Upper lobe of left lung (tissue), 6 donors: ENCODE measurements at regions not wholly inside any gene's neighbourhood (a gene's known extent, or its start where the extent isn't known, plus 50 kb on each side); places are given as distances from the start of the nearest gene placed in this dataset.

Source experiments
- ATAC-seq, 2 donors: fragments of 200-7000 bp; cut with Tn5 transposase; one replicate each; pipeline ENCODE4 v1.9.1; 2022; ENCODE audit warnings: mild to moderate bottlenecking in 2 of 2, moderate library complexity in 2 of 2; ENCODE audit not compliant: low FRiP score in 2 of 2
- DNase-seq, 2 donors: peaks; one replicate each; pipeline ENCODE4 v3.0.0-alpha.2; 2019 to 2020
- H3K27ac ChIP-seq, 4 donors: fragments of 200-600 bp; sonication (generic); one replicate each; pipeline ENCODE4 v1.5.1; 2016 to 2019
- H3K27me3 ChIP-seq, 4 donors: fragments of 200-600 bp; sonication (generic); one replicate each; pipeline ENCODE4 v1.5.1; 2017 to 2019
- H3K36me3 ChIP-seq, 4 donors: fragments of 200-600 bp; sonication (generic); one replicate each; pipeline ENCODE4 v1.5.1; 2016 to 2019
- H3K4me1 ChIP-seq, 4 donors: fragments of 200-600 bp; sonication (generic); one replicate each; pipeline ENCODE4 v1.5.1; 2018 to 2019
- H3K4me3 ChIP-seq, 4 donors: fragments of 200-600 bp; sonication (generic); one replicate each; pipeline ENCODE4 v1.5.1; 2017 to 2019; ENCODE audit warnings: mild to moderate bottlenecking in 2 of 4, moderate library complexity in 1 of 4
- H3K9me3 ChIP-seq, 4 donors: fragments of 200-600 bp; sonication (generic); one replicate each; pipeline ENCODE4 v1.5.1; 2018 to 2019
- CTCF ChIP-seq, 6 experiments: fragments of 450-650 bp in 4 of 6; fragments of 200-600 bp in 2 of 6; sonication (generic) in 2 of 6; IDR thresholded peaks; one replicate each; pipeline ENCODE4 v1.5.1; 2016 to 2019; ENCODE audit warnings: antibody characterized with exemption in 6 of 6
- EP300 ChIP-seq, 4 donors: sonication (generic); formaldehyde crosslinking; IDR thresholded peaks; one replicate each; pipeline ENCODE4 v1.5.1; 2017; ENCODE audit warnings: antibody characterized with exemption in 4 of 4, control low read depth in 2 of 4
- POLR2A ChIP-seq, 4 donors: fragments of 450-650 bp; IDR thresholded peaks; one replicate each; pipeline ENCODE4 v1.5.1; 2016 to 2017; ENCODE audit warnings: antibody characterized with exemption in 4 of 4, mild to moderate bottlenecking in 2 of 4
- POLR2AphosphoS5 ChIP-seq, 2 donors: sonication (generic); formaldehyde crosslinking; IDR thresholded peaks; one replicate each; pipeline ENCODE4 v1.5.1; 2017; ENCODE audit warnings: antibody characterized with exemption in 2 of 2
- WGBS, 2 donors: methylation state at CpG; one replicate each; pipeline ENCODE4 v1.1.5; 2017 to 2018; 5-methylcytosine and 5-hydroxymethylcytosine counted together
- donor health status: DM: no; HTN: no; CAD: no; lungs with moderate emphysema.
- donor health status: DM: no; HTN: yes; CAD: no; lungs with severe emphysema.

GRCh38 chr2:65527451-65528240, 95.2 kb upstream of the SPRED2 start:
- H3K27ac ChIP-seq = no peak overlapping the region
- H3K4me3 ChIP-seq = no peak overlapping the region
- H3K9me3 ChIP-seq = no peaks in the 10 kb centered on the region
- H3K27me3 ChIP-seq = no peaks in the 10 kb centered on the region
- WGBS, 2 donors = 76 to 77% methylated on average over 4 of the region's 4 CpGs
- TF ChIP-seq POLR2AphosphoS5 (IDR thresholded peaks at IDR 0.05) = no peak
- TF ChIP-seq POLR2A (IDR thresholded peaks at IDR 0.05) = no peak
- TF ChIP-seq EP300 (IDR thresholded peaks at IDR 0.05) = no peak
- no peak for TF ChIP-seq CTCF (IDR thresholded peaks at IDR 0.05)
- H3K36me3 ChIP-seq = no peaks in the 10 kb centered on the region
- DNase-seq = no peak
- no peak for ATAC-seq
- H3K4me1 ChIP-seq = no peaks in the 10 kb centered on the region

GRCh38 chr2:65525616-65526231, 93.3 kb upstream of the SPRED2 start:
- Histone ChIP-seq H3K4me1 (no peaks in the 10 kb centered on the region), H3K36me3 (no peaks in the 10 kb centered on the region), H3K27me3 (no peaks in the 10 kb centered on the region), H3K9me3 (no peaks in the 10 kb centered on the region), H3K27ac (no peak overlapping the region), H3K4me3 (no peak overlapping the region)
- no peak for DNase-seq
- 79 to 85% methylated on average over 4 of the region's 4 CpGs for WGBS, 2 donors
- no peak for ATAC-seq
- no peak for TF ChIP-seq EP300 (IDR thresholded peaks at IDR 0.05)
- no peak for TF ChIP-seq CTCF (IDR thresholded peaks at IDR 0.05)
- no peak for TF ChIP-seq POLR2A (IDR thresholded peaks at IDR 0.05)
- TF ChIP-seq POLR2AphosphoS5 (IDR thresholded peaks at IDR 0.05) = no peak

GRCh38 chr2:65522922-65523321, 90.5 kb upstream of the SPRED2 start:
- TF ChIP-seq POLR2A (IDR thresholded peaks at IDR 0.05) (no peak), EP300 (IDR thresholded peaks at IDR 0.05) (no peak)
- Histone ChIP-seq H3K9me3 (no peaks in the 10 kb centered on the region), H3K4me3 (no peak overlapping the region), H3K4me1 (no peaks in the 10 kb centered on the region), H3K27ac (no peak overlapping the region), H3K36me3 (no peaks in the 10 kb centered on the region), H3K27me3 (no peaks in the 10 kb centered on the region)
- 95 to 97% methylated on average over 4 of the region's 4 CpGs for WGBS, 2 donors
- no peak for ATAC-seq
- no peak for DNase-seq

GRCh38 chr2:65518751-65519150, 86.4 kb upstream of the SPRED2 start:
- no peaks in the 10 kb centered on the region for H3K9me3 ChIP-seq
- no peak overlapping the region for H3K4me3 ChIP-seq
- ATAC-seq (no peak), DNase-seq (no peak)
- H3K4me1 ChIP-seq = no peaks in the 10 kb centered on the region
- TF ChIP-seq EP300 (IDR thresholded peaks at IDR 0.05) (no peak), POLR2A (IDR thresholded peaks at IDR 0.05) (no peak), CTCF (IDR thresholded peaks at IDR 0.05) (no peak), POLR2AphosphoS5 (IDR thresholded peaks at IDR 0.05) (no peak)
- no peaks in the 10 kb centered on the region for H3K27me3 ChIP-seq
- no peak overlapping the region for H3K27ac ChIP-seq
- no peaks in the 10 kb centered on the region for H3K36me3 ChIP-seq
- 95 to 100% methylated on average over 1 of the region's 1 CpG for WGBS, 2 donors

GRCh38 chr2:65514555-65515195, 82.3 kb upstream of the SPRED2 start:
- Histone ChIP-seq H3K4me1 (no peaks in the 10 kb centered on the region), H3K36me3 (no peaks in the 10 kb centered on the region), H3K27ac (no peak overlapping the region), H3K27me3 (no peaks in the 10 kb centered on the region), H3K4me3 (no peak overlapping the region), H3K9me3 (no peaks in the 10 kb centered on the region)
- DNase-seq = no peak
- 83 to 89% methylated on average over 4 of the region's 4 CpGs for WGBS, 2 donors
- ATAC-seq = no peak
- no peak for TF ChIP-seq POLR2A (IDR thresholded peaks at IDR 0.05)
- TF ChIP-seq POLR2AphosphoS5 (IDR thresholded peaks at IDR 0.05) = no peak
- TF ChIP-seq EP300 (IDR thresholded peaks at IDR 0.05) = no peak
- no peak for TF ChIP-seq CTCF (IDR thresholded peaks at IDR 0.05)
